WI38 (cell line): ENCODE measurements at regions not wholly inside any gene's neighbourhood (a gene's known extent, or its start where the extent isn't known, plus 50 kb on each side); places are given as distances from the start of the nearest gene placed in this dataset.

ENCODE experiments used
- H3K4me3 ChIP-seq: 2 replicates; pipeline ENCODE4 v1.5.1; 2011; ENCODE audit warnings: low read depth, mild to moderate bottlenecking, control low read depth, low read length
- CTCF ChIP-seq: IDR thresholded peaks from 2 replicates; pipeline ENCODE4 v1.5.1; 2012; ENCODE audit warnings: low read depth, mild to moderate bottlenecking, control low read depth, low read length

DNA sequence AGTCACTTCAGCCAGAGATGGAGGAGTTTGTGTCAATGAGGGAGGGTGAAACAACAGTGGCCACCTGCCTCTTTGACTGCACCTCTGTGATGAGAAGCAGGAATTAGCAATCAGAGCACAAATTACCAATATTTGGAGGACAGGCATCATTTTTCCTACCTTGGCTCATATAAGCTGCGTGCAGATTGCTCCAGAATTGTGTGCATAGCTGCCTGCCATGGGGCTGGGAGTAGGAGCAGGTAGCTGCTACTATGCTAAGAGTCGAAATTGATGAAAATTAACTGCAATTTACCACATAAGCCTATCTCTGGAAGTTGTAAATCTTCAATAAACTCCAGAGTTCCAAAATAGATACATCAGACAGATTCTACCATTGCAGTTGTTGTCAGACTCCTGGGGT, 167.5 kb upstream of the HTR2A start:
- TF ChIP-seq CTCF, result no peak
- H3K4me3 ChIP-seq, result no peak overlapping the region

GRCh38 chr13:47049276-47049989, 152.6 kb upstream of the HTR2A start:
- no peak overlapping the region for H3K4me3 ChIP-seq
- TF ChIP-seq CTCF, result no peak

DNA sequence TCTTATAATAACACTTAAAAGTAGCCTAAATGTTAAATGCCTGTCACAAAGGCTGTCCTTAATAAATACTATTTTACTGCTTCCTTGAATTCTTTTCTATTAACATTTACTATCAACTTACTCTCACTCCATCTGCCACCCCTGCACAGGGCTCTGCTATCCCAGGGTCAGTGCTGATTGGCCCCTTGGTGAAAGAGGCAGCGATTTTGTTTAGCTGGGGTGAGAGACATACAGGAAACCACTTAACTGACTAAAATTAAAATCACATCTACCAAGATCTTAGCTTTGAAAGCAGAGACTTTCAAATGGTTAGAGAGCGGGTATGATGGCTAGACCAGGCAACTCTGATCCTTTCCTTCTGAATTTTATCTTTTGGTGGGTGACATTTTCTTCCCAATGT, 149.9 kb upstream of the HTR2A start:
- H3K4me3 ChIP-seq, result no peak overlapping the region
- TF ChIP-seq CTCF, result no peak

DNA sequence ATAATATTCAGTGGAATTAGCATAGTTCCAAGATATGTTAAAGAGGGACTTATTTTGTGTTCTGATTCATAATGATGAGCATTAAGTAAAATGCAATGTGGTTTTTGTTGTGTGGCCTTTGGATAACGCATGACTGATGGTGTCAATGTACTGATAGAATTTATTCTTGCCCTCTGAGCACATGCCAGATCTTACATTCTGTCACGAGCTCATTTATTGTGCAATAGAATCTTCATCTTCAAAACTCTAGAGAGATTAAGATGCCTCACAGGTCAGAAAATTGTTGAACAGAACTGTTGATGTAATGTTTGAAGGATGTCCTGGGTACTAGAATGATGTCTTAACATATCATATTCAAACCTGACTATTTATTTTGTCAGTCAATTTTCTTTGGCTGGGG, 148.0 kb upstream of the HTR2A start:
- TF ChIP-seq CTCF, result no peak
- no peak overlapping the region for H3K4me3 ChIP-seq

DNA sequence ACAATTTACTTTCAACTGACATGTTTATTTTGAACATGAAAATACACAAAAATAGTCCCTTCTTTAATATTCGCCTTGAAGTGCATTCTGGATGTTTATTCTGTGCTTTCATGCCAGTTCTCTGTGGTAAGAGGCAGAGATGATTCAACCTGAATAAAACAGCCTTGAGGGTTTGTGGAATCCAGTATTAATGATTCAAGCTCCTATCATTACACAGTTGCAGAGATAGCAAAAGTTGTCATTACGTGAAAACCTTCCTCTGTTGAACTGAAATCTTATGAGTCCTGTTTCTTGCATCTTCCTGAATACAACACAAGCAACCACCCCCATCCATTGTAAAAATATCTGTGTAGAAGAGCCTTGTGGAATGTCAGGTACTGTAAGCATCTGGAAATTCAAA, 142.3 kb upstream of the HTR2A start:
- no peak overlapping the region for H3K4me3 ChIP-seq
- TF ChIP-seq CTCF, result no peak

GRCh38 chr13:47038188-47038587, 141.3 kb upstream of the HTR2A start:
- no peak for TF ChIP-seq CTCF
- H3K4me3 ChIP-seq, result no peak overlapping the region

- no peak for TF ChIP-seq CTCF
- no peak overlapping the region for H3K4me3 ChIP-seq
Observed at GRCh38 chr13:47036294-47037008, 139.6 kb upstream of the HTR2A start.
